Glutamatergic neuron (in vitro differentiated cells): ENCODE measurements at regions not wholly inside any gene's neighbourhood (a gene's known extent, or its start where the extent isn't known, plus 50 kb on each side); places are given as distances from the start of the nearest gene placed in this dataset.
"Not testable (repeated sequence)": the region's sequence is repeated elsewhere in the genome, so short reads cannot be mapped to it uniquely, and the experiment has no call there.

Experiments used
- DNase-seq: peaks from one replicate; pipeline ENCODE4 v3.0.0; 2022
- H3K27ac Mint-ChIP-seq: one replicate; pipeline ENCODE4 v1.8.0; 2020; ENCODE audit warnings: mild to moderate bottlenecking, mixed read lengths, inconsistent platforms; ENCODE audit not compliant: unreplicated experiment
- H3K27me3 Mint-ChIP-seq: one replicate; pipeline ENCODE4 v1.8.0; 2020; ENCODE audit warnings: mild to moderate bottlenecking, moderate library complexity, mixed read lengths, inconsistent platforms; ENCODE audit not compliant: unreplicated experiment
- H3K36me3 Mint-ChIP-seq: one replicate; pipeline ENCODE4 v1.8.0; 2020; ENCODE audit warnings: mild to moderate bottlenecking, mixed read lengths, inconsistent platforms; ENCODE audit not compliant: unreplicated experiment
- H3K4me1 Mint-ChIP-seq: one replicate; pipeline ENCODE4 v1.8.0; 2020; ENCODE audit warnings: mild to moderate bottlenecking, low read depth, mixed read lengths, inconsistent platforms; ENCODE audit not compliant: unreplicated experiment
- H3K4me3 Mint-ChIP-seq: one replicate; pipeline ENCODE4 v1.8.0; 2020; ENCODE audit warnings: mild to moderate bottlenecking, mixed read lengths, inconsistent platforms; ENCODE audit not compliant: unreplicated experiment
- H3K9me3 Mint-ChIP-seq: one replicate; pipeline ENCODE4 v1.8.0; 2020; ENCODE audit warnings: mild to moderate bottlenecking, moderate library complexity, mixed read lengths, inconsistent platforms; ENCODE audit not compliant: unreplicated experiment
- TF ChIP-seq, protein P1 (sequence below): fragments of 200-600 bp; sonication (generic); IDR thresholded peaks from one replicate; pipeline ENCODE4 v1.5.0; 2021; ENCODE audit not compliant: partially characterized antibody, unreplicated experiment

DNA sequence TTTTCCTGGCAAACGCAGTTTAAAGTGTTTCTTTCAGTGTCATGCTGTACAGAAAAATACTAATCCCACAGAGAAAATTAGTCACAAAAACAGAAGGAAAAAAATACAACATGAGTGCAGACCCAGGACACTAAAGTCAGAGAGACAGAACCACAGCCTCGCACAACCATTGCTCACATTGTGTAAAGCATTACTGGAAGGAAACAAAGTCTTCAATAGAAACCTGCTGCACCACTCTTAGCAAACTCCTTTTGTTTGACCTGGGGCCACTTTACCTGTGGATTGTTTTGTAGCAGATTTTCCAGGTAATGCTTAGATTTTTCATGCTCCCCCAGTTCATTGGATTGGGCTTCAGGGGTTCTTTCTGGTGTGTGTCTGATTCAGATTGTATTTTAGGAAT, 131.8 kb upstream of the TMLHE start:
- Mint-ChIP-seq H3K4me1 (no peaks in the 10 kb centered on the region), H3K4me3 (no peak overlapping the region), H3K27ac (no peak overlapping the region), H3K9me3 (peaks cover 3% of the 10 kb centered on the region), H3K27me3 (no peaks in the 10 kb centered on the region), H3K36me3 (peaks cover 12% of the 10 kb centered on the region)
- DNase-seq, result no peak
- TF ChIP-seq, protein P1, sequence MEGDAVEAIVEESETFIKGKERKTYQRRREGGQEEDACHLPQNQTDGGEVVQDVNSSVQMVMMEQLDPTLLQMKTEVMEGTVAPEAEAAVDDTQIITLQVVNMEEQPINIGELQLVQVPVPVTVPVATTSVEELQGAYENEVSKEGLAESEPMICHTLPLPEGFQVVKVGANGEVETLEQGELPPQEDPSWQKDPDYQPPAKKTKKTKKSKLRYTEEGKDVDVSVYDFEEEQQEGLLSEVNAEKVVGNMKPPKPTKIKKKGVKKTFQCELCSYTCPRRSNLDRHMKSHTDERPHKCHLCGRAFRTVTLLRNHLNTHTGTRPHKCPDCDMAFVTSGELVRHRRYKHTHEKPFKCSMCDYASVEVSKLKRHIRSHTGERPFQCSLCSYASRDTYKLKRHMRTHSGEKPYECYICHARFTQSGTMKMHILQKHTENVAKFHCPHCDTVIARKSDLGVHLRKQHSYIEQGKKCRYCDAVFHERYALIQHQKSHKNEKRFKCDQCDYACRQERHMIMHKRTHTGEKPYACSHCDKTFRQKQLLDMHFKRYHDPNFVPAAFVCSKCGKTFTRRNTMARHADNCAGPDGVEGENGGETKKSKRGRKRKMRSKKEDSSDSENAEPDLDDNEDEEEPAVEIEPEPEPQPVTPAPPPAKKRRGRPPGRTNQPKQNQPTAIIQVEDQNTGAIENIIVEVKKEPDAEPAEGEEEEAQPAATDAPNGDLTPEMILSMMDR, result no peak

DNA sequence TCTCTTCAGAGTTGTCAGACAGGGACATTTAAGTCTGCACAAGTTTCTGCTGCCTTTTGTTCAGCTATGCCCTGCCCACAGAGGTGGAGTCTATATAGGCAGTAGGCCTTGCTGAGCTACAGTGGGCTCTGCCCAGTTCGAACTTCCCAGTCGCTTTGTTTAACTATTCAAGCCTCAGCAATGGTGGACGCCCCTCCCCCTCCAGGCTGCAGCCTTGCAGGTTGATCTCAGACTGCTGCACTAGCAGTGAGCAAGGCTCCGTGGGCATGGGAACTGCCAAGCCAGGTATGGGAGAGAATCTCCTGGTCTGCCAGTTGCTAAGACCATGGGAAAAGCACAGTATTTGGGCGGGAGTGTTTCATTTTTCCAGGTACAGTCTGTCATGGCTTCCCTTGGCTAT, 115.6 kb upstream of the TMLHE start:
- DNase-seq, H3K27ac Mint-ChIP-seq, H3K36me3 Mint-ChIP-seq, H3K27me3 Mint-ChIP-seq, H3K9me3 Mint-ChIP-seq, H3K4me3 Mint-ChIP-seq, H3K4me1 Mint-ChIP-seq: not testable (repeated sequence)

DNA sequence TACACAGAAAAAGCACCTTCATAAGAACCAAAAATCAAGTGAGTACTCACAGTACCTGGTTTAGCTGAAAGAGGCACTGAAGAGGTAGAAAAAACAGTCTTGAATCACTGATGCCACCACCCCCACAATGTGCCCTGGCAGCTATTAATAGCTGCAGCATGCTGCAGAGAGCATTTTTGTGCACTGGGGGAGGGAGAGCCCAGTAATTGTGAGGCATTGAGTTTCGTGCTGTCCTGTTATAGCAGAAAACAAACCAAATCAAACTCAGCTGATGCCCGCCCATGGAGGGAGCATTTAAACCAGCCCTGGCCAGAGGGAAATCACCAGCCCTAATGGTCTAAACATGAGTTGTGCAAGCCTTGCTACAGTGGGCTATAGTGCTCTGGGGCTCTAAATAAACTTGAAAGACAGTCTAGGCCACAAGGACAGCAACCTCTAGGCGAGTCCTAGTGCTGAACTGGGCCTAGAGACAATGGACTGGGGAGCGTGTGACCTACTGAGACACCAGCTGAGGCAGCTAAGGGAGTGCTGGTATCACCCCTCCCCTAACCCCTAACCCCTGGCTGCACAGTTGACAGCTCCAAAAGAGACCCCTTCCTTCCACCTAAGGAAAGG, 106.3 kb upstream of the TMLHE start:
- TF ChIP-seq, protein P1, result no peak
- Mint-ChIP-seq H3K36me3 (no peaks in the 10 kb centered on the region), H3K4me3 (no peak overlapping the region), H3K9me3 (peaks cover 17% of the 10 kb centered on the region), H3K27me3 (peaks cover 6% of the 10 kb centered on the region), H3K27ac (no peak overlapping the region), H3K4me1 (peaks cover 4% of the 10 kb centered on the region)
- DNase-seq, result no peak

DNA sequence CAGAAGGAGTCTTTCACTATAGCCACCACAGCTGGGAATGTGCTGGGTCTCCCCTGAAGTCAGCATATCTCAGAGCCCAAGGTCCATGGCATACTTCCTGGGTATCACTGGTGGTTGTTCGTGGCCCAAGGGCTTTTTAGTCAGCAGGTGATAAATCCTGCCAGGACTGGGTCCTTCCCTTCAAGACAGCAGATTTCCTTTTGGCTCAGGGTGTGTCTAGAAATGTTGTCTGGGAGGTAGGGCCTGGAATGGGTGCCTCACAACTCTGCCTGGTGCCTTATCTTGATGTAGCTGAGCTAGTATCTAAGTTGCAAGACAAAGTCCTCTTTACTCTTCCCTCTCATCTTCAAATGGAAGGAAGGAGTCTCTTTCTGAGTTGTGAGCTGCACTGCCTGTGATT, 102.4 kb upstream of the TMLHE start:
- DNase-seq, result no peak
- TF ChIP-seq, protein P1, result no peak
- no peak overlapping the region for H3K4me3 Mint-ChIP-seq
- H3K27me3 Mint-ChIP-seq, result peaks cover 3% of the 10 kb centered on the region
- H3K9me3 Mint-ChIP-seq, result peaks cover 14% of the 10 kb centered on the region
- H3K27ac Mint-ChIP-seq, result no peak overlapping the region
- H3K36me3 Mint-ChIP-seq, result no peaks in the 10 kb centered on the region
- H3K4me1 Mint-ChIP-seq, result peaks cover 4% of the 10 kb centered on the region

DNA sequence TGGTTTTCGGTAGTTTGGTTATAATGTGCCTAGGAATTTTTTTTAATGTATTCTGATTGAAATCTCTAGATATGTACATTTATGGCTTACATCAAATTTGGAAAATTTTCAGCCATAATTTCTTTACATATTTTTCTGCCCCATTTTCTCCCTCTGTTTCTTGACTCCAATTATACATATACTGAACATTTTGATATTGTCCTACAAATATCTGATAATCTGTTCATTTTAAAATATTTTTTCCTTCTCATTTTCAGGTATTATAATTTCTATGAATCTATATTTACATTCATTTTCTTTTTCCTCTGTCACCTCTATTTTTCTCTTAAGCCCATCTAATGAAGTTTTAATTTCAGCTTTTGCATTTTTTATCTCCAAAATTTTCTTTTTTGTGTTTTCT, 82.7 kb upstream of the TMLHE start:
- Mint-ChIP-seq H3K9me3 (no peaks in the 10 kb centered on the region), H3K4me1 (no peaks in the 10 kb centered on the region), H3K4me3 (no peak overlapping the region), H3K27ac (no peak overlapping the region), H3K36me3 (no peaks in the 10 kb centered on the region), H3K27me3 (peaks cover 2% of the 10 kb centered on the region)
- no peak for DNase-seq
- TF ChIP-seq, protein P1, result no peak
